DOHH2 (cell line): ENCODE measurements at regions not wholly inside any gene's neighbourhood (a gene's known extent, or its start where the extent isn't known, plus 50 kb on each side); places are given as distances from the start of the nearest gene placed in this dataset.

ENCODE experiments used
- CTCF ChIP-seq: fragments of 200-600 bp; sonication (generic); IDR thresholded peaks from one replicate; pipeline ENCODE4 v1.5.1; 2014; ENCODE audit warnings: antibody characterized with exemption, mild to moderate bottlenecking, low read depth, low read length; ENCODE audit not compliant: poor library complexity, severe bottlenecking
- EZH2phosphoT487 ChIP-seq: fragments of 200-600 bp; sonication (generic); IDR thresholded peaks from 2 replicates; pipeline ENCODE4 v1.6.1; 2017; ENCODE audit warnings: borderline replicate concordance, mild to moderate bottlenecking, antibody characterized with exemption, low read length, moderate library complexity, mixed read lengths

- TF ChIP-seq CTCF: no peak
- no peak for TF ChIP-seq EZH2phosphoT487
Measured at GRCh38 chr3:87791248-87792027, 267.4 kb downstream of the CGGBP1 start.
